Esophagus squamous epithelium (tissue), 4 donors: ENCODE measurements at regions not wholly inside any gene's neighbourhood (a gene's known extent, or its start where the extent isn't known, plus 50 kb on each side); places are given as distances from the start of the nearest gene placed in this dataset.

Experiments
- POLR2A ChIP-seq, 4 donors: fragments of 450-650 bp; IDR thresholded peaks; one replicate each; pipeline ENCODE4 v1.6.1; 2017; ENCODE audit warnings: antibody characterized with exemption in 4 of 4, mild to moderate bottlenecking in 4 of 4, moderate library complexity in 3 of 4
- TF ChIP-seq, protein P1 (sequence below), 6 experiments: fragments of 450-650 bp in 4 of 6; fragments of 200-600 bp in 2 of 6; sonication (generic) in 2 of 6; IDR thresholded peaks; one replicate each; pipeline ENCODE4 v1.5.1; 2016 to 2019; ENCODE audit warnings: antibody characterized with exemption in 6 of 6, mild to moderate bottlenecking in 4 of 6, moderate library complexity in 4 of 6

DNA sequence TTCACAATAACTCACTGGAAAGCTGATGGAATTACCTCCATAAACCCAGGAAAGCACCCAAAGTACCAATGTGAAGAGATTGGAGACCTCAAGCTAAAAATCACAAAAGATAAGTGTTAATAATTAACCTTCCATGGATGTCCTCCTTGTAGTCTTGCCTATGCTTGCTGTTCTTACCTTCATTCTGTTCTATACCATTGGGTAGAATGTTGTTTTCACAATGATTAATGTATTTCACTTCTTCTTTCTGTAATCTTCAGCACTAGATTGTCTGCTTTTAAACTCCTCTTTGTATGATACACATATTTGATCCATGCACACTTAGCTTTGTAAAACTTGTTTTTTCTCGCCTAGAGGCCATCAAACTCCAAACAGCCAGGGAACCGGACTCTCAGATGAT is 570.3 kb downstream of the RAPGEF2 start:
- TF ChIP-seq, protein P1, sequence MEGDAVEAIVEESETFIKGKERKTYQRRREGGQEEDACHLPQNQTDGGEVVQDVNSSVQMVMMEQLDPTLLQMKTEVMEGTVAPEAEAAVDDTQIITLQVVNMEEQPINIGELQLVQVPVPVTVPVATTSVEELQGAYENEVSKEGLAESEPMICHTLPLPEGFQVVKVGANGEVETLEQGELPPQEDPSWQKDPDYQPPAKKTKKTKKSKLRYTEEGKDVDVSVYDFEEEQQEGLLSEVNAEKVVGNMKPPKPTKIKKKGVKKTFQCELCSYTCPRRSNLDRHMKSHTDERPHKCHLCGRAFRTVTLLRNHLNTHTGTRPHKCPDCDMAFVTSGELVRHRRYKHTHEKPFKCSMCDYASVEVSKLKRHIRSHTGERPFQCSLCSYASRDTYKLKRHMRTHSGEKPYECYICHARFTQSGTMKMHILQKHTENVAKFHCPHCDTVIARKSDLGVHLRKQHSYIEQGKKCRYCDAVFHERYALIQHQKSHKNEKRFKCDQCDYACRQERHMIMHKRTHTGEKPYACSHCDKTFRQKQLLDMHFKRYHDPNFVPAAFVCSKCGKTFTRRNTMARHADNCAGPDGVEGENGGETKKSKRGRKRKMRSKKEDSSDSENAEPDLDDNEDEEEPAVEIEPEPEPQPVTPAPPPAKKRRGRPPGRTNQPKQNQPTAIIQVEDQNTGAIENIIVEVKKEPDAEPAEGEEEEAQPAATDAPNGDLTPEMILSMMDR (IDR thresholded peaks at IDR 0.05): no peak
- no peak for TF ChIP-seq POLR2A (IDR thresholded peaks at IDR 0.05)
